ENCODE measurements at regions not wholly inside any gene's neighbourhood (a gene's known extent, or its start where the extent isn't known, plus 50 kb on each side); places are given as distances from the start of the nearest gene placed in this dataset.
"Not testable (repeated sequence)": the region's sequence is repeated elsewhere in the genome, so short reads cannot be mapped to it uniquely, and the experiment has no call there.

DNA sequence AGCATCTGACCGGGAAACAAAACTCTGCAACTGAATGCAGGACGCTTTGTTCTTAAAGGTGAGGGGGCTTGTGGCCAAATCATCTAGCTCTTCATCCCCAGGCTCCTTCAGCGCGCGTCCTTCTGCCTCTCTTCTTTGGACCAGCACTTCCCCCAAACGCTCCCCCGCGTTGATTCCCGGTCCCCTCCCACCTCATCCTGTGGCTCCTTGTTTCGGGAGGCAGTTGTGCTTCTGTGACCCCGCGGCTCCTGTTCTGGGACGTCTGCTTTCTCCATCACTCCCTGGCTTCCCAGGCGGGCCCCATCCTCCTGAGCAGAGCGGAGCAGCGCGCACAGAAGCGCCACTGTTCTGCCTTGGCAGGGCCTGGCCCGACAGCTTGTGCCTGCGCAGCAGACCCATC is 109.7 kb upstream of the ZNG1E start:
- H3K27ac Mint-ChIP-seq (ENCODE audit: unreplicated experiment); H3K36me3 Mint-ChIP-seq (ENCODE audit: low read depth, unreplicated experiment); H3K27me3 Mint-ChIP-seq (ENCODE audit: unreplicated experiment); DNase-seq (ENCODE audit: low spot score); H3K9me3 Mint-ChIP-seq (ENCODE audit: unreplicated experiment); H3K4me1 Mint-ChIP-seq (ENCODE audit: unreplicated experiment); H3K4me3 Mint-ChIP-seq (ENCODE audit: unreplicated experiment): not testable (repeated sequence)

DNA sequence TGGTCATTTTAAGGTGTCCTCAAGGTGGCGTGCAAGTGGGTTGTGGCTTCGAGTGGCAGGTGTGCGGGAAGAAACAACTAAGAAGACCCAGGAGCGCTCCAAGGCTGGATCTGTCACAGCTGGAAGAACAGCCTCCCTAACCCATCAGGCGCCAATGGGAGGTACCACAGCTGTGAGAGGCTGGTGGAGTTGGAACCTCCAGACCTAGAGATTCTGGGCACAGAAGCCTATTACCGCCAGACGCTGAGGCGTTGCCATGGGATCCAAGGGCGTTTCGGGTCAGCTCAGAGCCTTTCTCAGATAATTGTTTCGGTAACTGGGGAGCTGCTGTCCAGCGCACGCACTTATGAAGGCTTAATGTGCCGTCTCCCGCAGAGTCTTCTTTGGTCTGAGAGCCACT is 156.7 kb upstream of the ZNG1E start:
- H3K4me3 Mint-ChIP-seq (ENCODE audit: unreplicated experiment); DNase-seq (ENCODE audit: low spot score); H3K36me3 Mint-ChIP-seq (ENCODE audit: low read depth, unreplicated experiment); H3K4me1 Mint-ChIP-seq (ENCODE audit: unreplicated experiment); H3K27me3 Mint-ChIP-seq (ENCODE audit: unreplicated experiment); H3K27ac Mint-ChIP-seq (ENCODE audit: unreplicated experiment); H3K9me3 Mint-ChIP-seq (ENCODE audit: unreplicated experiment): not testable (repeated sequence)

DNA sequence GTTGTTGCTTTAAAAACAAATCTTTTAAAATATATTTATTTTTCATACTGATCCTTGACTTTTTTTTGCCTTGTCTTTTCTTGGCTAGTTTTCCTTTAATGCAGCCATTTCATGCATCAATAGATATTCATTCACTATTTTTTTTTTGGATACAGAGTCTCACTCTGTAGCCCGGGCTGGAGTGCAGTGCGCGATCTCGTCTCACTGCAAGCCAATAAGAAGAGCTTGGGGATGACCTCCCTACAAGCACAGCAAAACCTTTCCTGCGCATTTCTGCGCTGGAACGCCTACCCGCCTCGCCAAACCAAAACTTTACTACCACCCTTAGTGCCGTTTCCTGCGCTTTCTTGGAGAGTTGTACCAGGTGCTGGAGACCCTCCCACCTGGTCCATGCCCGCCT is 161.3 kb upstream of the ZNG1E start:
- not testable (repeated sequence) for DNase-seq (ENCODE audit: low spot score); H3K27ac Mint-ChIP-seq (ENCODE audit: unreplicated experiment); H3K4me3 Mint-ChIP-seq (ENCODE audit: unreplicated experiment); H3K27me3 Mint-ChIP-seq (ENCODE audit: unreplicated experiment); H3K36me3 Mint-ChIP-seq (ENCODE audit: low read depth, unreplicated experiment); H3K9me3 Mint-ChIP-seq (ENCODE audit: unreplicated experiment); H3K4me1 Mint-ChIP-seq (ENCODE audit: unreplicated experiment)

DNA sequence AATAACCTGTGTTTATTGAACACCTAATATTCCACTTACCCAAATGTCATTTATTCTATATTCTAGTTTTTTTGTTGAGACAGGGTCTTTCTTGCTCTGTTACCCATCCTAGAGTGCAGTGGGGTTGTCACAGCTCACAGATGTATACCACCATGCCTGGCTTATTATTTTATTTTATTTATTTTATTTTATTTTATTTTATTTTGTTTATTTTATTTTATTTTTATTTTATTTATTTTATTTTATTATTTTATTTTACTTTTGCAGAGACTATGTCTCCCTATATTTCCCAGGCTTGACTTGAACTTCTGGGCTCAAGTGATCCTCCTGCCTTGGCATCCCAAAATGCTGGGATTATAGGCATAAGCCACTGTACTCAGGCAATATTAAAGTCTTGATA is 167.8 kb upstream of the ZNG1E start:
- not testable (repeated sequence) for H3K4me3 Mint-ChIP-seq (ENCODE audit: unreplicated experiment); DNase-seq (ENCODE audit: low spot score); H3K36me3 Mint-ChIP-seq (ENCODE audit: low read depth, unreplicated experiment); H3K4me1 Mint-ChIP-seq (ENCODE audit: unreplicated experiment); H3K9me3 Mint-ChIP-seq (ENCODE audit: unreplicated experiment); H3K27me3 Mint-ChIP-seq (ENCODE audit: unreplicated experiment); H3K27ac Mint-ChIP-seq (ENCODE audit: unreplicated experiment)

DNA sequence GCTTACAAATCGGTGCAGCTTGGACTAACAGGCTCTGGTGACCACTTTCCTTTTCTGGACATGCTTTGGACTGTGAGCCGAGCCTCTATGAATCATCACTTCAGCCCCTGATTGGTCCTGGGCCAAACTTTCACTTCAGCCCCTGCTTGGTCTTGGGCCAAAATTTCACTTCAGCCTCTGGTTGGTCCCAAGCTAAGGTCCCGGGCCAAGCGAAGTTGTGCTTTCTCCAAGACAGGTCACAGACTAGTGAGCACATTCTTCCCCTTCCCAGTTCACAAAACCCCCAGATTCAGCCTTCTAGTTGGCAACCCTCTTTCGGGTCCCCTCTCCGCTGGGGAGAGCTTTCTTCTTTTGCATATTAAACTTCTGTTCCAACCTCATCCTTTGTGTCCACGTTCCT is 171.0 kb upstream of the ZNG1E start:
- not testable (repeated sequence) for H3K36me3 Mint-ChIP-seq (ENCODE audit: low read depth, unreplicated experiment); DNase-seq (ENCODE audit: low spot score); H3K4me3 Mint-ChIP-seq (ENCODE audit: unreplicated experiment); H3K9me3 Mint-ChIP-seq (ENCODE audit: unreplicated experiment); H3K27me3 Mint-ChIP-seq (ENCODE audit: unreplicated experiment); H3K4me1 Mint-ChIP-seq (ENCODE audit: unreplicated experiment); H3K27ac Mint-ChIP-seq (ENCODE audit: unreplicated experiment)

DNA sequence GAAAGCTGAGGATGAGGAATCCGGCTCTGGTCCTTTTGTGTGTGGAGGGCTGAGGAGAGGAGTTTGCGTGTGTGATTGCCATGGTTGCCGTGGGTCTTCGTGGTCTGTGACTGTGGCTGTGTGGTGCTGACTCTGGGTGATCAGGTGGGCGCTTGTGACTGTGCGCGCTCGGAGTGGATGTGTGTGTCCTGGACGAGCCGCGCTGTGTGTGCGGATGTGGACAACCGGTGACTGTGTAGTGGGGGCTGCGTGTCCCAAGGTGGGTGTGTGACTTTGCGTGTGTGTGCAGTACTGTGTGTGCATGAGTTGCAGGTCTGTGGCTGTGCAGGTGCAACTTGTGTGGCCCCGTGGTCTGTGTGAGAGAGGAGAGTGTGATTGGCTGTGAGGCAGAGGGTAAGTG is 172.0 kb upstream of the ZNG1E start:
- not testable (repeated sequence) for H3K36me3 Mint-ChIP-seq (ENCODE audit: low read depth, unreplicated experiment); H3K4me3 Mint-ChIP-seq (ENCODE audit: unreplicated experiment); H3K4me1 Mint-ChIP-seq (ENCODE audit: unreplicated experiment)

DNA sequence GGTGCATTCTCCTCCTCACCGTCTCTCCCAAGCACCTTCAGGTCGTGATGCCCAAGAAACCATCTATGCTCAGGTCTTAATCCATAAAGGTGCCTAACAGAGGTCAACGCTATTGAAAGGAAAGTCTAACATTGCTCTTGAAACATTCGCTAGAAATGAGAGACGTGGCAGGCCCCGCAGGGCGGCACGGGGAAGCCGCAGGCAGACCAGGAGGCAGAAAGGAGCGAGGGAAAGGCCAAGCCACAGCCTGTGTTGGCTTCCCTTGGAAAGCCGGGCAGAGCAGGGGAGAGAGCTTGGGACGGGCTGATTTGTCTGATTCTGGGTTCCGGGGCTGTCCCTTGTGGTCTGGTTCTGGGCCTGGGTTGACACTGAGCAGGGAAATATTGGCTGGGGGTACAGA is 192.8 kb upstream of the ZNG1E start:
- H3K4me1 Mint-ChIP-seq (ENCODE audit: unreplicated experiment) = not testable (repeated sequence)

More for the DNA sequence above, 172.0 kb upstream of the ZNG1E start:
- not testable (repeated sequence) for DNase-seq (ENCODE audit: low spot score); H3K27ac Mint-ChIP-seq (ENCODE audit: unreplicated experiment); H3K27me3 Mint-ChIP-seq (ENCODE audit: unreplicated experiment); H3K9me3 Mint-ChIP-seq (ENCODE audit: unreplicated experiment)

DNA sequence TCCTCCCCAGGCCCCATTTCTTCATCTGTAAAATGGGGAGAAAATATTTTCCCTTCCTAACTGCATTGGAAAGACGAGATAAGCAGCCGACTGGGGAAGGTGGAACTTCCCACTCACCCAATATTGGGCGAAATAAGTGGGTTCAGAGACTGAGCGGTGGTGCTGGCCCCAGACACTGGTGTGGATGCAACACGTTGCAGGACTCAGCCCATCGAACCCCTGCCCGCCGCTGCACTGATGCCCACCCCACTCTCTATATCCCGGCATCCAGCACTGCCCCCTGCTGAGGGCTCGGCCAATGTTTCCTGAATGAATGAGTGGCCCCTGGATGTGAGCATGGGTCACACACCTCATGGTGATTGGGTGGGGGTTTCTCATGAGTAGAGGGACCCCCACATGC is 194.4 kb upstream of the ZNG1E start:
- not testable (repeated sequence) for H3K27me3 Mint-ChIP-seq (ENCODE audit: unreplicated experiment); H3K4me3 Mint-ChIP-seq (ENCODE audit: unreplicated experiment); H3K4me1 Mint-ChIP-seq (ENCODE audit: unreplicated experiment); DNase-seq (ENCODE audit: low spot score); H3K36me3 Mint-ChIP-seq (ENCODE audit: low read depth, unreplicated experiment); H3K9me3 Mint-ChIP-seq (ENCODE audit: unreplicated experiment); H3K27ac Mint-ChIP-seq (ENCODE audit: unreplicated experiment)

More for the DNA sequence above, 192.8 kb upstream of the ZNG1E start:
- not testable (repeated sequence) for DNase-seq (ENCODE audit: low spot score); H3K4me3 Mint-ChIP-seq (ENCODE audit: unreplicated experiment); H3K9me3 Mint-ChIP-seq (ENCODE audit: unreplicated experiment); H3K27ac Mint-ChIP-seq (ENCODE audit: unreplicated experiment); H3K36me3 Mint-ChIP-seq (ENCODE audit: low read depth, unreplicated experiment); H3K27me3 Mint-ChIP-seq (ENCODE audit: unreplicated experiment)

DNA sequence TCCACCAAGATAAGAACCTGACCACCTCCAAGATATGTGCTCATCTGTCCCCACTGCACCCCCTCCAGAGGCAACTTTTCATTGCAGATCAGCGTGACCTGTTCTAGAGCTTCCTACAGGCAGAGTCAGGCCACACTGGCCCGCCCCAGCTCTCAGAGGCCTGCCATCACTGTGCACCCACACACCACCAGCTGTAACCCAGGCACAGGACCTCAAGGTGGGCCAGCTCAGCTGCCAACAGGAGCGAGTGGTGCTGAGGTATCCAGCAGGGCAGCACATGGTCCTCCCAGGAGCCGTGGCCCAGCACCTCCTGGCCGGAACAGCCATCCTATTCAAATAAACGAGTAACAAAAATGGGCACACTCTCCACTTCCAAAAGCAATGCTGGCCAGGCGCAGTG is 189.9 kb upstream of the FOXD4L5 start:
- H3K4me3 Mint-ChIP-seq (ENCODE audit: unreplicated experiment); H3K27ac Mint-ChIP-seq (ENCODE audit: unreplicated experiment); H3K4me1 Mint-ChIP-seq (ENCODE audit: unreplicated experiment); H3K9me3 Mint-ChIP-seq (ENCODE audit: unreplicated experiment); H3K27me3 Mint-ChIP-seq (ENCODE audit: unreplicated experiment); DNase-seq (ENCODE audit: low spot score); H3K36me3 Mint-ChIP-seq (ENCODE audit: low read depth, unreplicated experiment): not testable (repeated sequence)

DNA sequence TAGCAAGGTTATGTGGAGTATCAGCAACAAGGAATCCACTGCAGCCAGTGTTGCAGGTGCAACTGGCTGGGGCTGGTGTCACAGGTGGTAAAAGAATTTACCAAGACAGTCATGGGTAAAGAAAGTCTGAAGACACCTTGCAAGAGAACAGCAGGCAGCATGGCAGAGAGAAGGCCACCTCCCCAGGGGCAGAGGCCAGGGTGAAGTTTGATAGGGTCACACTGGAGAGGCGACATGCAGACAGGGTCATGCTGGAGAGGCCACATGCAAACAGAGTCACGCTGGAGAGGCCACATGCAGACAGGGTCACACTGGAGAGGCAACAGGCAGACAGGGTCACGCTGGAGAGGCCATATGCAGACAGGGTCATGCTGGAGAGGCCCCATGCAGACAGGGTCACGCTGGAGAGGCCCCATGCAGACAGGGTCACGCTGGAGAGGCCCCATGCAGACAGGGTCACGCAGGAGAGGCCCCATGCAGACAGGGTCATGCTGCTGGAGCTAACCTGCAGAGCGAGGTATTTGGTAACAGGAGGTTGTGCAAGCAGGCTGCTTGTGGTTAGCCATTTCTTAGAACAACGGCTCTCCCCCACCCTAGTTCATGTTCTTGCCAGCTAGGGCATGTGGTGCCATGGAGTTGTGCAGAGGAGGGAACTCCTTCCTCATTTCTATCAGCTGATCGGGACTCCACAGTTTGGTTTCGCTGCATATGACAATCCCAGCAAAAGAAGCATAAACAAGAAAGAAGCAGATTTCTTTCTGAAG is 188.2 kb upstream of the FOXD4L5 start:
- not testable (repeated sequence) for H3K27ac Mint-ChIP-seq (ENCODE audit: unreplicated experiment); H3K9me3 Mint-ChIP-seq (ENCODE audit: unreplicated experiment); H3K4me3 Mint-ChIP-seq (ENCODE audit: unreplicated experiment); H3K27me3 Mint-ChIP-seq (ENCODE audit: unreplicated experiment); DNase-seq (ENCODE audit: low spot score); H3K36me3 Mint-ChIP-seq (ENCODE audit: low read depth, unreplicated experiment); H3K4me1 Mint-ChIP-seq (ENCODE audit: unreplicated experiment)

DNA sequence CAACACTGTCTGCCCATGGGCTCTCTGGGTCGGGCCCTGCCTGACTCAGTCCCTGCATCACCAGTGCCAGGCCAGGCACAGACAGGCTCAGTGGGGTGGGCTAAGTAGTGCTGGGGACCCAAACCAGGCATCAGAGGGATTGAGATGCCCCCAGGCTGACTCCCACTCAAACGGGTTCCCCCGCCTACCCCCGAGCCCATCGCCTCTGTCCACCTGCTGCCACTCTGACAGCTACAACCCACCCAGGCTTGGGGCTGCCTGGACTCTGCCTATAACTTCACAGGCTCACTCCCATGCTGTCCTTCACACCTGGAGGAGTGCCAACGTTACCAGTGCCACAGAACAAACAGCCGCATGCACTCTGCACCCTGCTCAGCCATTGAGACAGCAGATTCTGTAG is 186.1 kb upstream of the FOXD4L5 start:
- not testable (repeated sequence) for H3K9me3 Mint-ChIP-seq (ENCODE audit: unreplicated experiment); DNase-seq (ENCODE audit: low spot score); H3K4me1 Mint-ChIP-seq (ENCODE audit: unreplicated experiment); H3K4me3 Mint-ChIP-seq (ENCODE audit: unreplicated experiment); H3K27me3 Mint-ChIP-seq (ENCODE audit: unreplicated experiment); H3K36me3 Mint-ChIP-seq (ENCODE audit: low read depth, unreplicated experiment); H3K27ac Mint-ChIP-seq (ENCODE audit: unreplicated experiment)

DNA sequence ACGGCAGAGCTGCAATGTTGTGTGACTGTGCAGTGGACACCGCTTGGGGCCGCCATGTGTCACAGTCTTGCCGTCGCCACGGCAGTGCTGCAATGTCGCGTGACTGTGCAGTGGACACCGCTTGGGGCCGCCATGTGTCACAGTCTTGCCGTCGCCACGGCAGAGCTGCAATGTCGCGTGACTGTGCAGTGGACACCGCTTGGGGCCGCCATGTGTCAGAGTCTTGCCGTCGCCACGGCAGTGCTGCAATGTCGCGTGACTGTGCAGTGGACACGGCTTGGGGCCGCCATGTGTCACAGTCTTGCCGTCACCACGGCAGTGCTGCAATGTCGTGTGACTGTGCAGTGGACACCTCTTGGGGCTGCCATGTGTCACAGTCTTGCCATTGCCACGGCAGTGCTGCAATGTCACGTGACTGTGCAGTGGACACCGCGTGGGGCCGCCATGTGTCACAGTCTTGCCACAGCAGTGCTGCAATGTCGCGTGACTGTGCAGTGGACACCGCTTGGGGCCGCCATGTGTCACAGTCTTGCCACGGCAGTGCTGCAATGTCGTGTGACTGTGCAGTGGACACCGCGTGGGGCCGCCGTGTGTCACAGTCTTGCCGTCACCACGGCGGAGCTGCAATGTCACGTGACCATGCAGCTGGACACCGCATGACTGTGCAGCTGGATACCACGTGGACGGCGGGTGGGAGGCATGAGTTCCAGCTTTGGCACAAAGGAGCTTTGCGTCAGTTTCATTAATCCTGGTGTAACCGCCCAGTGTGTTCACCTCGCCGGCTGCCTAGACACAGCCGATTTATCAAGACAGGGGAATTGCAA is 182.1 kb upstream of the FOXD4L5 start:
- Mint-ChIP-seq H3K36me3 (ENCODE audit: low read depth, unreplicated experiment) (peaks cover 29% of the 10 kb centered on the region), H3K27me3 (ENCODE audit: unreplicated experiment) (peaks cover 27% of the 10 kb centered on the region), H3K9me3 (ENCODE audit: unreplicated experiment) (peaks cover 47% of the 10 kb centered on the region)
- not testable (repeated sequence) for DNase-seq (ENCODE audit: low spot score); H3K4me3 Mint-ChIP-seq (ENCODE audit: unreplicated experiment); H3K4me1 Mint-ChIP-seq (ENCODE audit: unreplicated experiment); H3K27ac Mint-ChIP-seq (ENCODE audit: unreplicated experiment)
